ENCODE measurements at regions not wholly inside any gene's neighbourhood (a gene's known extent, or its start where the extent isn't known, plus 50 kb on each side); places are given as distances from the start of the nearest gene placed in this dataset.

DNA sequence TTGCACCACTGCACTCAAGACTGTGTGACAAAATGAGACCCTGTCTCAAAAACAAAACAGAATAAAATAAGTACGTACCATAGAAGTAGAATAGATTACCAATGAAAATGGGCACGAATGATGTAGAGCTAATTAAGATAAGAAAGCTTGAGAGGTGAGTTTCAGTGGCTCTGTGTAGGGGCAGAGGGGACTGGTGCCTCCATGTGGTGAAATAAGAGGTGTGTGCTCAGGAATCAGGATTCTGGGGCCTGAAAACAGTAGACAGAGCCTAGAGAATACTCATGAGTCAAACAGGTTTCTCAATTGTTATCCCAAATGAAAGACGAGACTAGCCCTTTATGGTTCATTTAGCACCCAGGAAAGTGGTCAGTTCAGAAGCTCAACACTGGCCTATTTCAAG, 1145.1 kb downstream of the FLRT2 start:
- Histone ChIP-seq H3K9me3 (ENCODE audit: control insufficient read depth, insufficient read depth, low read length) (no peaks in the 10 kb centered on the region), H3K4me3 (ENCODE audit: low read depth, low read length) (no peak overlapping the region), H3K27me3 (ENCODE audit: control insufficient read depth, insufficient read depth, low read length) (no peaks in the 10 kb centered on the region), H3K27ac (ENCODE audit: low read depth, low read length) (no peak overlapping the region)
- POLR2A ChIA-PET, result no interaction called here
- no peak for DNase-seq (ENCODE audit: low read depth, low spot score)
- CTCF ChIA-PET, result no interaction called here
- TF ChIP-seq, protein P1, sequence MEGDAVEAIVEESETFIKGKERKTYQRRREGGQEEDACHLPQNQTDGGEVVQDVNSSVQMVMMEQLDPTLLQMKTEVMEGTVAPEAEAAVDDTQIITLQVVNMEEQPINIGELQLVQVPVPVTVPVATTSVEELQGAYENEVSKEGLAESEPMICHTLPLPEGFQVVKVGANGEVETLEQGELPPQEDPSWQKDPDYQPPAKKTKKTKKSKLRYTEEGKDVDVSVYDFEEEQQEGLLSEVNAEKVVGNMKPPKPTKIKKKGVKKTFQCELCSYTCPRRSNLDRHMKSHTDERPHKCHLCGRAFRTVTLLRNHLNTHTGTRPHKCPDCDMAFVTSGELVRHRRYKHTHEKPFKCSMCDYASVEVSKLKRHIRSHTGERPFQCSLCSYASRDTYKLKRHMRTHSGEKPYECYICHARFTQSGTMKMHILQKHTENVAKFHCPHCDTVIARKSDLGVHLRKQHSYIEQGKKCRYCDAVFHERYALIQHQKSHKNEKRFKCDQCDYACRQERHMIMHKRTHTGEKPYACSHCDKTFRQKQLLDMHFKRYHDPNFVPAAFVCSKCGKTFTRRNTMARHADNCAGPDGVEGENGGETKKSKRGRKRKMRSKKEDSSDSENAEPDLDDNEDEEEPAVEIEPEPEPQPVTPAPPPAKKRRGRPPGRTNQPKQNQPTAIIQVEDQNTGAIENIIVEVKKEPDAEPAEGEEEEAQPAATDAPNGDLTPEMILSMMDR (IDR thresholded peaks at IDR 0.05; ENCODE audit: low read depth, low read length), result no peak

DNA sequence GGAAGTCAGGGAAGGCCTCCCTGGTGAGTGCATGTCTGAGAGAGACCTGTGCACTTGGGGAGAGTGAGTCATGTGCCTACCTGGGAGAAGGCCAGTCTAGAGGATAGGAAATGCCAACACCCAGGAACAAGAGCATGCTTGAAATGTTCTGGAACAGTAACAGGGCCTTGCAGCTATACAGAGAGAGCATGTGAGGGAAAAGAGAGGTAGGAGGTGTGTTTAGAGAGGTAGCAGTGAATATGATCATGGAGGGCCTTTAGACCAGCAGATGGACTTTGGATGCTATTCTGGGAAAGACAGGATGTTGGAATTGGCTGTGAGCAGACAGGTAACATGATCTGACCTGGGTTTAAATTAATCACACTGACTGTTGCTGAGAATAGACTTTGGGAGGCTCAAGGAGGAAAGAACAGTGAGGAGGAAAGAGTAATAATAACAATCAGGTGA, 1143.6 kb downstream of the FLRT2 start:
- ChIA-PET POLR2A (no interaction called here), CTCF (no interaction called here)
- DNase-seq (ENCODE audit: low read depth, low spot score), result no peak

DNA sequence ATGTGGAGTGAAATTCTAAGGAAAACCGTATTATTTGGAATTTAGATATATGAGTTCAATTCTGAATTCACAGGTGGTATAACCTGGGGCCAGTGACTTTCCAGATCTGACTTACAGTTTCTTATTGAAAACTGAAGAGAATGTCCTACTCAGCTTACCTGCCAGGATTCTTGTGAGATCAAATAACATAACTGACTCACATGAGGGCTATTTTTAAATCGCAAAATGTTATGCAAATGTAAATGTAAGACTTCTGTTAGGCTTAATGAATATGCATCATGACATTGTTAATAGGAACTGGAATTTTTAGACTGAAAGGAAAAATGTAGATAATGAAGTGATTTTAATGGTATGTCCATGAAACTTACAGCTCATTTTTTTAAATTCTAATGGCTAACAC, 1142.1 kb downstream of the FLRT2 start:
- DNase-seq (ENCODE audit: low read depth, low spot score), result no peak
- no peaks in the 10 kb centered on the region for H3K9me3 ChIP-seq (ENCODE audit: control insufficient read depth, insufficient read depth, low read length)
- H3K27me3 ChIP-seq (ENCODE audit: control insufficient read depth, insufficient read depth, low read length), result no peaks in the 10 kb centered on the region
- no peak overlapping the region for H3K4me3 ChIP-seq (ENCODE audit: low read depth, low read length)
- CTCF ChIA-PET, result interaction anchor here (0.6 to 0.9 kb wide), 2 partner anchors 17 to 18 kb away, joined by 3 read pairs; no protein-coding TSS in a partner anchor
- no peak overlapping the region for H3K27ac ChIP-seq (ENCODE audit: low read depth, low read length)
- TF ChIP-seq, protein P1 (IDR thresholded peaks at IDR 0.05; ENCODE audit: low read depth, low read length), result no peak
- POLR2A ChIA-PET, result no interaction called here

More for the DNA sequence above, 1143.6 kb downstream of the FLRT2 start:
- Histone ChIP-seq H3K27ac (ENCODE audit: low read depth, low read length) (no peak overlapping the region), H3K9me3 (ENCODE audit: control insufficient read depth, insufficient read depth, low read length) (no peaks in the 10 kb centered on the region), H3K4me3 (ENCODE audit: low read depth, low read length) (no peak overlapping the region), H3K27me3 (ENCODE audit: control insufficient read depth, insufficient read depth, low read length) (no peaks in the 10 kb centered on the region)
- TF ChIP-seq, protein P1 (IDR thresholded peaks at IDR 0.05; ENCODE audit: low read depth, low read length), result no peak

DNA sequence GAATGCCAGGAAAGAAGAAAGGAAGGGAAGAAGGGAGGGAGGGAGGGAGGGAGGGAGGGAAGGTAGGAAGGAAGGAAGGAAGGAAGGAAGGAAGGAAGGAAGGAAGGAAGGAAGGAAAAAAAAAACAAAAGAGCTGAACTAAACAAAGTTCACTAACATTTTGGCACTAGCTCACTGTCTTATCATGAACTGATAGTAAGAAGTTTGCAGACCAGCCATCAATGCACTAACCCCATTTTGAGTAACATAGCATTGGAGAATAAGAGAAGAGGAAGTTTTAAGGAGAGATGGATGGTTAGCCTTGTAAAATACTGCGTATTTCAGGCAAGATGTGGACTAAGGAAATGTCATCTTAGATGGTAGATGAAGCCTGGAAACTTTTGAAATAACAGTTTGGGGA, 1136.0 kb downstream of the FLRT2 start:
- TF ChIP-seq, protein P1 (IDR thresholded peaks at IDR 0.05; ENCODE audit: low read depth, low read length), result no peak
- no peak overlapping the region for H3K4me3 ChIP-seq (ENCODE audit: low read depth, low read length)
- DNase-seq (ENCODE audit: low read depth, low spot score), result no peak
- no peak overlapping the region for H3K27ac ChIP-seq (ENCODE audit: low read depth, low read length)
- POLR2A ChIA-PET, result no interaction called here
- no peaks in the 10 kb centered on the region for H3K9me3 ChIP-seq (ENCODE audit: control insufficient read depth, insufficient read depth, low read length)
- CTCF ChIA-PET, result interaction anchor here (0.6 kb wide), 1 partner anchor 397 kb away, joined by 6 read pairs; no protein-coding TSS in a partner anchor
- no peaks in the 10 kb centered on the region for H3K27me3 ChIP-seq (ENCODE audit: control insufficient read depth, insufficient read depth, low read length)

DNA sequence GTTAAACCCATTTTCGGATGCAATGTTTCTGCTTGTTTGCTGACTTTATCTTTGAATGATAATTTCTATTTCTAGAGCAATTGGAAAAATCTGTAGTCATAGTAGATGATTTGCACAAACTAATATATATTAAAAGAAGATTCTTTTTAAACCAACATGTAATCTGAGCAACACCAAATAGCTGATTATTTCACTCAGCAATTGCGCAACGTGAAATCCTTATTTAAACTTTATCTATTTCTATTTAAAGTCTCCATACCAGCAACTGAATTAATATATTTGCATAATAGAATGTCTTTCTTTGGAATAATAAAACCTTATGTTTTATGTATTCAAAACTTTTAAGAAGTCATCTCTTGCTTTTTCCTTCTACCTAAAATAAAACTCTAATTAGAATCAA, 1132.4 kb downstream of the FLRT2 start:
- Histone ChIP-seq H3K27me3 (ENCODE audit: control insufficient read depth, insufficient read depth, low read length) (no peaks in the 10 kb centered on the region), H3K9me3 (ENCODE audit: control insufficient read depth, insufficient read depth, low read length) (no peaks in the 10 kb centered on the region), H3K27ac (ENCODE audit: low read depth, low read length) (no peak overlapping the region), H3K4me3 (ENCODE audit: low read depth, low read length) (no peak overlapping the region)
- DNase-seq (ENCODE audit: low read depth, low spot score), result no peak
- TF ChIP-seq, protein P1 (IDR thresholded peaks at IDR 0.05; ENCODE audit: low read depth, low read length), result no peak
- POLR2A ChIA-PET, result no interaction called here
- CTCF ChIA-PET, result interaction anchor here (1.4 kb wide), 1 partner anchor 388 kb away, joined by 3 read pairs; no protein-coding TSS in a partner anchor

Data from AG04450 (cell line).